Transverse colon (tissue), 4 donors: ENCODE measurements at regions not wholly inside any gene's neighbourhood (a gene's known extent, or its start where the extent isn't known, plus 50 kb on each side); places are given as distances from the start of the nearest gene placed in this dataset.

Experiments used
- DNase-seq: peaks from one replicate; pipeline ENCODE4 v3.0.0-alpha.2; 2019
- H3K27ac ChIP-seq, 4 donors: fragments of 200-600 bp; sonication (generic); 2 replicates each; pipeline ENCODE4 v1.5.1; 2016 to 2018; ENCODE audit warnings: inconsistent platforms in 4 of 4
- H3K27me3 ChIP-seq: fragments of 200-600 bp; sonication (generic); 2 replicates; pipeline ENCODE4 v1.5.1; 2017; ENCODE audit warnings: inconsistent platforms
- H3K36me3 ChIP-seq, 4 donors: fragments of 200-600 bp; sonication (generic); 2 replicates each; pipeline ENCODE4 v1.5.1; 2017 to 2019; ENCODE audit warnings: inconsistent platforms in 4 of 4
- H3K4me1 ChIP-seq, 4 donors: fragments of 200-600 bp; sonication (generic); 2 replicates each; pipeline ENCODE4 v1.5.1; 2017 to 2020; ENCODE audit warnings: inconsistent platforms in 4 of 4
- H3K4me3 ChIP-seq, 4 donors: fragments of 200-600 bp; sonication (generic); 1 replicate in 1 of 4; 2 replicates in 3 of 4; pipeline versions ENCODE4 v1.5.1 to v1.6.1; 2017 to 2019; ENCODE audit warnings: inconsistent platforms in 4 of 4
- H3K9me3 ChIP-seq, 2 donors: fragments of 200-600 bp; sonication (generic); 2 replicates each; pipeline ENCODE4 v1.5.1; 2017 to 2019; ENCODE audit warnings: inconsistent platforms in 2 of 2
- CTCF ChIP-seq, 5 experiments: fragments of 200-600 bp in 3 of 5; fragments of 450-650 bp in 2 of 5; sonication (generic) in 3 of 5; IDR thresholded peaks; 1 replicate in 2 of 5; 2 replicates in 3 of 5; pipeline ENCODE4 v1.5.1; 2016 to 2017; ENCODE audit warnings: antibody characterized with exemption in 5 of 5, inconsistent platforms in 3 of 5, mild to moderate bottlenecking in 2 of 5, moderate library complexity in 1 of 5
- EP300 ChIP-seq: sonication (generic); formaldehyde crosslinking; IDR thresholded peaks from one replicate; pipeline ENCODE4 v1.6.1; 2017; ENCODE audit warnings: antibody characterized with exemption, low read depth
- POLR2A ChIP-seq: fragments of 450-650 bp; IDR thresholded peaks from one replicate; pipeline ENCODE4 v1.6.1; 2016; ENCODE audit warnings: antibody characterized with exemption, mild to moderate bottlenecking, moderate library complexity
- POLR2AphosphoS5 ChIP-seq, 3 donors: sonication (generic); formaldehyde crosslinking; IDR thresholded peaks; one replicate each; pipeline ENCODE4 v1.6.1; 2016; ENCODE audit warnings: antibody characterized with exemption in 3 of 3
- WGBS, 2 donors: methylation state at CpG; one replicate each; pipeline ENCODE4 v1.1.5; 2018; ENCODE audit warnings: low coverage in 1 of 2; 5-methylcytosine and 5-hydroxymethylcytosine counted together
- in situ Hi-C, 4 donors: fragments of 200-750 bp; cut with MboI; loops; one replicate each; pipeline versions ENCODE4 v1.15.0 to v1.15.1; 2017; ENCODE audit warnings: low sequenced_read_pairs in 3 of 4, low pct_ligation_motif_present in 1 of 4, low pct_unique_long_range_greater_than_20kb in 1 of 4
- intact Hi-C: fragments of 100-400 bp; cut with DNase I; formaldehyde crosslinking; loops from one replicate; pipeline ENCODE4 v1.15.1; 2023; ENCODE audit warnings: low total_unique reads

DNA sequence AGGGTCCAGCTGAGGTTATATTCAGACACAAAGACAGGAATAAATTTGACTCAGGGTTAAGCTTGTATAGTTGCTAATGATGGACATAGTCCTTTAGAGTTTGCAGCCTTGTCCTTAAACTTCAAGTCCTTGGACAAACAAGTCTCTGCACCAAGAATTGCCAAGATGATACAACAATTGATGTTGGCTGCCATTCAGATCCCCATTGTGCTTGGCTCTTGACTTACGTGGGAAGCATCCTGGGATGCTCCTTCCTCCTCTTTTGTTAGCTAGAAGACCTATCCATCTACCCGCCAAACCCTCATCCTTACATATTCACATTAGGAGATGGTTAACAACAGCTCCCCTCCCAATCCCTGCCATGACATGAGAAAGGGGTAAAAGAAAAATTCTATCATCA is 115.6 kb downstream of the RDH14 start:
- intact Hi-C loops = no loop called here
- H3K4me1 ChIP-seq = no peaks in the 10 kb centered on the region
- TF ChIP-seq POLR2AphosphoS5 (IDR thresholded peaks at IDR 0.05) (no peak), CTCF (IDR thresholded peaks at IDR 0.05) (no peak), POLR2A (no peak), EP300 (no peak)
- 77 to 92% methylated on average over 2 of the region's 2 CpGs for WGBS, 2 donors
- peak overlapping the region in 3 of 4 donors; percentile 2 to 36 (median 3) for H3K27ac ChIP-seq
- H3K27me3 ChIP-seq = no peaks in the 10 kb centered on the region
- no peaks in the 10 kb centered on the region for H3K36me3 ChIP-seq
- no peak overlapping the region for H3K4me3 ChIP-seq
- H3K9me3 ChIP-seq = no peaks in the 10 kb centered on the region
- in situ Hi-C loops = loop anchor here in 1 of 4 donors (25.0 kb wide), 1 partner anchor 1417 kb away; no protein-coding TSS in a partner anchor
- no peak for DNase-seq

GRCh38 chr2:18441583-18441982 is 118.9 kb downstream of the RDH14 start:
- Histone ChIP-seq H3K9me3 (no peaks in the 10 kb centered on the region), H3K4me1 (no peaks in the 10 kb centered on the region), H3K27me3 (no peaks in the 10 kb centered on the region), H3K27ac (peak overlapping the region in 1 of 4 donors; percentile 5), H3K36me3 (no peaks in the 10 kb centered on the region), H3K4me3 (no peak overlapping the region)
- TF ChIP-seq POLR2A = no peak
- peak in 1 of 3 donors; percentile 21 for TF ChIP-seq POLR2AphosphoS5 (IDR thresholded peaks at IDR 0.05)
- intact Hi-C loops = no loop called here
- no peak for DNase-seq
- 39 to 47% methylated on average over 3 of the region's 3 CpGs for WGBS, 2 donors
- in situ Hi-C loops = loop anchor here in 1 of 4 donors (25.0 kb wide), 1 partner anchor 1421 kb away; no protein-coding TSS in a partner anchor

DNA sequence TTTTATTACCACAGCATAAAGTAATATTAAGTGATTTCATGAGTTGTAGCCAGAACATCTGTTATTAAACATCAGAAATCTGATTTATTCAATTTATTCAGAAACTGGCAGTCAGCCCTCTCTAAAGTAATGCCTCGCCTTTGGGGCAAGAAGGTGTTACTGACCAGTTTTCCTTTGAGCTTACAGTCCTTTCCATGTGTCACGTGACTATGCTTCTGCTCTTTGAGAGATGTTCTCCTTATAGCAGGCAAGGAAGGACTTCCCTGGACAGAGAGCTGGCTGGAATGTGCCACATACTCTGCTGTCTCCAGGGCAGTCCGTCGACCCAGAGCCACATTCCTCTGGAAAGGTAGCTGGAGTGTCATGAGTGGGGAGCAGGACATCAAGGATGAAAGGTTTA is 119.7 kb downstream of the RDH14 start:
- 88 to 100% methylated on average over 1 to 4 of the region's 4 CpGs for WGBS, 2 donors
- no peak overlapping the region for H3K4me3 ChIP-seq
- intact Hi-C loops (no loop called here), in situ Hi-C loops (loop anchor here in 1 of 4 donors (25.0 kb wide), 1 partner anchor 1422 kb away; no protein-coding TSS in a partner anchor)
- DNase-seq = no peak
- TF ChIP-seq EP300 (no peak), CTCF (IDR thresholded peaks at IDR 0.05) (no peak), POLR2A (no peak), POLR2AphosphoS5 (IDR thresholded peaks at IDR 0.05) (no peak)
- H3K27ac ChIP-seq = no peak overlapping the region
- H3K9me3 ChIP-seq = no peaks in the 10 kb centered on the region
- H3K4me1 ChIP-seq = no peaks in the 10 kb centered on the region
- H3K27me3 ChIP-seq = no peaks in the 10 kb centered on the region
- no peaks in the 10 kb centered on the region for H3K36me3 ChIP-seq

- H3K27me3 ChIP-seq = no peaks in the 10 kb centered on the region
- no peak for DNase-seq
- no peaks in the 10 kb centered on the region for H3K9me3 ChIP-seq
- H3K36me3 ChIP-seq = no peaks in the 10 kb centered on the region
- in situ Hi-C loops = loop anchor here in 1 of 4 donors (25.0 kb wide), 1 partner anchor 1422 kb away; no protein-coding TSS in a partner anchor
- intact Hi-C loops = no loop called here
- WGBS, 2 donors = 80 to 81% methylated on average over 1 to 6 of the region's 6 CpGs
- no peaks in the 10 kb centered on the region for H3K4me1 ChIP-seq
- H3K27ac ChIP-seq = peak overlapping the region in 1 of 4 donors; percentile 10
- H3K4me3 ChIP-seq = no peak overlapping the region
- TF ChIP-seq POLR2AphosphoS5 (IDR thresholded peaks at IDR 0.05) (peak in 1 of 3 donors; percentile 31), POLR2A (no peak)
Measured at GRCh38 chr2:18440141-18440661, 120.3 kb downstream of the RDH14 start.

GRCh38 chr2:18439716-18440115 is 120.7 kb downstream of the RDH14 start:
- no peaks in the 10 kb centered on the region for H3K27me3 ChIP-seq
- H3K36me3 ChIP-seq = no peaks in the 10 kb centered on the region
- intact Hi-C loops = no loop called here
- no peaks in the 10 kb centered on the region for H3K4me1 ChIP-seq
- in situ Hi-C loops = loop anchor here in 1 of 4 donors (25.0 kb wide), 1 partner anchor 1423 kb away; no protein-coding TSS in a partner anchor
- WGBS, 2 donors = 76 to 79% methylated on average over 3 of the region's 3 CpGs
- TF ChIP-seq EP300 (no peak), POLR2AphosphoS5 (IDR thresholded peaks at IDR 0.05) (no peak), CTCF (IDR thresholded peaks at IDR 0.05) (no peak)
- no peak for DNase-seq
- H3K27ac ChIP-seq = peak overlapping the region in 1 of 4 donors; percentile 4
- H3K9me3 ChIP-seq = no peaks in the 10 kb centered on the region
- H3K4me3 ChIP-seq = no peak overlapping the region
